ENCODE measurements at regions not wholly inside any gene's neighbourhood (a gene's known extent, or its start where the extent isn't known, plus 50 kb on each side); places are given as distances from the start of the nearest gene placed in this dataset.

- TF ChIP-seq CTCF (conservative IDR thresholded peaks at IDR 0.05): no peak
- no peak for TF ChIP-seq ZFX (IDR thresholded peaks at IDR 0.05)
These were observed 245.2 kb upstream of the FSTL5 start for GRCh38 chr4:162409048-162409447.
